Bronchial epithelial cell (primary cell): ENCODE measurements at regions not wholly inside any gene's neighbourhood (a gene's known extent, or its start where the extent isn't known, plus 50 kb on each side); places are given as distances from the start of the nearest gene placed in this dataset.
"Not testable (repeated sequence)": the region's sequence is repeated elsewhere in the genome, so short reads cannot be mapped to it uniquely, and the experiment has no call there.

Experiments
- DNase-seq: peaks from one replicate; pipeline ENCODE4 v3.0.0-alpha.2; 2010; ENCODE audit warnings: low read depth
- FAIRE-seq: peaks from 2 replicates; lab custom pipeline; 2011; peaks lifted over from hg19 to GRCh38; lab: Jason Lieb, UNC
- H3K27me3 ChIP-seq: 2 replicates; pipeline ENCODE4 v1.5.1; 2011; ENCODE audit warnings: low read length; ENCODE audit not compliant: control insufficient read depth, insufficient read depth
- H3K36me3 ChIP-seq: 2 replicates; pipeline ENCODE4 v1.5.1; 2011; ENCODE audit warnings: low read length; ENCODE audit not compliant: control insufficient read depth, insufficient read depth
- H3K4me3 ChIP-seq: 2 replicates; pipeline ENCODE4 v1.5.1; 2011; ENCODE audit warnings: mild to moderate bottlenecking, low read depth, low read length, control low read depth
- TF ChIP-seq, protein P1 (sequence below): IDR thresholded peaks from 2 replicates; pipeline ENCODE4 v1.5.1; 2011; ENCODE audit warnings: mild to moderate bottlenecking, moderate library complexity, low read length, control low read depth, inconsistent platforms; ENCODE audit not compliant: insufficient read depth, severe bottlenecking

DNA sequence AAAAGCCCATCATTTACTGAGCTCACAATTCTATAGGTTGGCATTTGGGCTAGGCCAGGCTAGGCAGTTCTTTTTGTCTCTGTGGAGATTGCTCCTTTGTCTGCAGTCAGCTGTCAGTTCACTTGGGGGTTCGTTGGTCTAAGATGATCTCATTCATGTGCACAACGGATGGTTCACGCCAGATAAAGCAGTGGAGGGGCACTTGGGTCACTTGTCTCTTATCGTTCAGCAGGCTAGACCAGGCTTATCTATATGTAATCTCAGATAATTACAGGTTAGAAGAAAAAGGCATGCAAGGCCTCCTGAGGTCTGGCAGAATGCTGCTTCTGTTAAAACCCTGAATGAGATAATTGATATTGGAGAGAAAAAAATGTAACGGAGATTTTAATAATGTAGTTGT is 119.0 kb upstream of the ATP2B1 start:
- Histone ChIP-seq H3K36me3 (no peaks in the 10 kb centered on the region), H3K4me3 (no peak overlapping the region), H3K27me3 (no peaks in the 10 kb centered on the region)
- no peak for DNase-seq
- FAIRE-seq, result no peak
- TF ChIP-seq, protein P1, sequence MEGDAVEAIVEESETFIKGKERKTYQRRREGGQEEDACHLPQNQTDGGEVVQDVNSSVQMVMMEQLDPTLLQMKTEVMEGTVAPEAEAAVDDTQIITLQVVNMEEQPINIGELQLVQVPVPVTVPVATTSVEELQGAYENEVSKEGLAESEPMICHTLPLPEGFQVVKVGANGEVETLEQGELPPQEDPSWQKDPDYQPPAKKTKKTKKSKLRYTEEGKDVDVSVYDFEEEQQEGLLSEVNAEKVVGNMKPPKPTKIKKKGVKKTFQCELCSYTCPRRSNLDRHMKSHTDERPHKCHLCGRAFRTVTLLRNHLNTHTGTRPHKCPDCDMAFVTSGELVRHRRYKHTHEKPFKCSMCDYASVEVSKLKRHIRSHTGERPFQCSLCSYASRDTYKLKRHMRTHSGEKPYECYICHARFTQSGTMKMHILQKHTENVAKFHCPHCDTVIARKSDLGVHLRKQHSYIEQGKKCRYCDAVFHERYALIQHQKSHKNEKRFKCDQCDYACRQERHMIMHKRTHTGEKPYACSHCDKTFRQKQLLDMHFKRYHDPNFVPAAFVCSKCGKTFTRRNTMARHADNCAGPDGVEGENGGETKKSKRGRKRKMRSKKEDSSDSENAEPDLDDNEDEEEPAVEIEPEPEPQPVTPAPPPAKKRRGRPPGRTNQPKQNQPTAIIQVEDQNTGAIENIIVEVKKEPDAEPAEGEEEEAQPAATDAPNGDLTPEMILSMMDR, result no peak

DNA sequence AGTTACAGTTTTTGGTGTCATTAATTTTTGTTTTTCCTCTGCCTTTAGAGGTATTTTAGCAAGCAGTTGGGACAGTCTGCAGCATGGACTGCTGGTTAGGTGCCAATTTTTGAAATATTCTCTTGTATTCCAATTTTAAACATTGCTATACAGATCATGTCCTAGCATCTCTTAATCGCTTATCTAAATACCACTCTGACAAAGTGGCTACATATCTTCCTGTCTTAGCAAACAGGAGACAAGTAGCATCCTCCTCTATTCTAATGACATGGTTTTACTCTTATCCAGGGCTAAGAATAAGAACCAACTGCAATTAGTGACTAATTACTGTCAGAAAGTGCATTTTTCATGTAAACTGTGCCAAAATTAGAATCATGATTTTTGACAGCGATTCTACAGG is 117.8 kb upstream of the ATP2B1 start:
- no peaks in the 10 kb centered on the region for H3K27me3 ChIP-seq
- FAIRE-seq, result no peak
- TF ChIP-seq, protein P1, result no peak
- no peak overlapping the region for H3K4me3 ChIP-seq
- DNase-seq, result no peak
- no peaks in the 10 kb centered on the region for H3K36me3 ChIP-seq

DNA sequence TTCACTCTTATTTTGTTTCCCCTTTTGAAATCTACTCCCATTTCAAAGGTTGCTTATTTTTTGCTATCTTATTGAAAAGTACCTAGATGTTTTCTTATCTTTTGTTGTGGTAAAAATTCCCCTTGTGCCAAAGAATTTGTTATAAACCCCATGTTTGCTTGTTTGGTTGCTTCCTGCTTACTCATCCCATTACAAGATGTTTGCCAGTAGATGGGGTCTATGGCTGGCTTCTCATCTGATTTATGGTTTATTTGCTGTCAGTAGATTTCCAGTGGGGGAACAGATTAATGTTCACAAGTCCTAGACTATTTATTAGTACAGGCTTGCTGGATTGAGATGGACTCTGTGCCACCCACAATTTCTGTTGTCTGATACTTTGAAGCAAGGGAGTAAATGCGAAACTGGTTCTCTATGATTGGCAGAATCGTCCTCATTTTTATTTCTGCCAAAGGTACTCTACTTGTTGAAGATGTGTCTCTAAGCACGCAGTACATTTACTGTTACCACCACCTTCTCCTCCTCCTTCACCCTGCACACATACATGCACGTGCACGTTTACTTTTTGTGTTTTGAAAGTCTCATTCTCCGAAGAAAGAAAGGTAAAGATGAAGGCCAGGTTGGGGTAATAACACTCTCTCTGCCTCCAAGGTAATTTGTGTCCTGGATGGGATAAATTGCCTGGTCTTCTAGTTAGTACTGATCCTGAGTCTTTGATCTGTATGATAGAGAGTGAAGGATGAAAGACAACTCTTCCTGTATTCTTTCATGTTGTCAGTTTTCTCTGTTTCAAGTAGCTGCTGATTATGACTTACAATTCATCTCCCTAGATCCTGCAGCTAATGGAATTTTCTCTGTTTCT is 117.2 kb upstream of the ATP2B1 start:
- Histone ChIP-seq H3K4me3 (no peak overlapping the region), H3K36me3 (no peaks in the 10 kb centered on the region), H3K27me3 (no peaks in the 10 kb centered on the region)
- no peak for FAIRE-seq
- DNase-seq, result peak; percentile 55
- TF ChIP-seq, protein P1, result no peak

DNA sequence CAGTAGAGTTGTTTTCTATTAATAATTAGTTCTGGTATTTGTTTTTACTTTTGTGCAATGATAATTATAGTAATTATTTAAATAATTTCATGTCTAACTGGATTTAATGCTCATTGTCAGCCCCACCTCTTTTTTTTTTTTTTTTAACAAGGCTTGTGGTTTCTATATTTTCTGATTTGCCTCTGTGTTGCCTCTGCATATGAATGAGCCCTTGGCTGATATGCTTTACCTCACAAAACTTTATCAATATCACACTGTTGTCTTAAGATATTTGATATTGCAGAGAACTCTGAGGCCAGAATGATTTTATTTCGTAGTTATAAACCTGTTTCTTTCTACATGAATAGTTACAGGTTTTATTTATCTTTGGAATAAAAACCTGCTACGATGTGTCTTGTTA is 116.2 kb upstream of the ATP2B1 start:
- no peaks in the 10 kb centered on the region for H3K36me3 ChIP-seq
- TF ChIP-seq, protein P1, result no peak
- H3K4me3 ChIP-seq, result no peak overlapping the region
- H3K27me3 ChIP-seq, result no peaks in the 10 kb centered on the region
- FAIRE-seq, result no peak
- DNase-seq, result no peak

DNA sequence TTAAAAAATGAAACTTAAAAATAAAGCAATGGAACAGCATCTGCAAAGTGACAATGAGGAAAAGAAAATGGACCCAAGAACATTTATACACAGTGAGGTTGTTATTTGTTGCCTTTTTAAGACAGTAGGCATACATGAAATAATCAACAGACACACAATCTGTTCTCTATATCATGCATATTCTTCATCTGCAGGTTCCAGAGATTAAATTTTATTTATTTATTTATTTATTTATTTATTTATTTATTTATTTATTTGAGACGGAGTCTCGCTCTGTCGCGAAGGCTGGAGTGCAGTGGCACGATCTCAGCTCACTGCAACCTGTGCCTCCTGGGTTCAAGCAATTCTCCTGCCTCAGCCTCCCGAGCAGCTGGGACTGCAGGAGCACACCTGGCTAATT is 114.4 kb upstream of the ATP2B1 start:
- not testable (repeated sequence) for H3K27me3 ChIP-seq, H3K36me3 ChIP-seq, FAIRE-seq, H3K4me3 ChIP-seq, DNase-seq

DNA sequence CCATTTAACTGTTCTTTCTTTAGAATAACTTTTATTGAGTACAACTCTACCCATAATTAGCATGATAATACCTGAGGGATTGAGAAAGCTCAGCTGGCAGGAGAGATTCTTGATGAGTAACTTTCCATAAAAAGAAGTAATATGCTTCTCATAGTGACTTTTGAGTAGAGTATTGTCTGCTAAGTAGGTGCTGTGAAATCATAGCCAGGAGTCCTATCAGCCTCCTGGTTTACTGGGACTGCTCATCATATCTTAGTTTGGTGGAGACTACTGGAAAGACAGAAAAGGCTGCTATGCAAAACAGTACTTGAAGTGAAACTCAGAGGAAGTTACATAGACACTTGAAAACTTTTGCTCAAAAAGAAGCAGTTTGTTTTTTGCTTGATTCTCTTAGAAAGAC is 113.3 kb upstream of the ATP2B1 start:
- no peak for FAIRE-seq
- DNase-seq, result peak; percentile 54
- Histone ChIP-seq H3K27me3 (no peaks in the 10 kb centered on the region), H3K4me3 (no peak overlapping the region), H3K36me3 (no peaks in the 10 kb centered on the region)
- TF ChIP-seq, protein P1, result no peak
